ENCODE measurements at regions not wholly inside any gene's neighbourhood (a gene's known extent, or its start where the extent isn't known, plus 50 kb on each side); places are given as distances from the start of the nearest gene placed in this dataset.

GRCh38 chr20:48102076-48102787, 317.0 kb upstream of the SULF2 start:
- no peak overlapping the region for H3K9ac ChIP-seq (ENCODE audit: low read depth, low read length, poor library complexity, severe bottlenecking)
- H3K9me3 ChIP-seq (ENCODE audit: insufficient read depth, low read depth, low read length) = no peaks in the 10 kb centered on the region; the same call in 1 of the 2 replicates
- no peak overlapping the region for H3K4me3 ChIP-seq (ENCODE audit: low read length, poor library complexity, severe bottlenecking)
- H3F3A ChIP-seq (ENCODE audit: low read depth) = no peaks in the 10 kb centered on the region
- no peaks in the 10 kb centered on the region for H3K4me1 ChIP-seq (ENCODE audit: insufficient read depth, low read length, poor library complexity, severe bottlenecking)
- H3K79me2 ChIP-seq (ENCODE audit: insufficient read depth, low read length) = no peaks in the 10 kb centered on the region
- H3K4me2 ChIP-seq (ENCODE audit: low read depth, low read length, poor library complexity, severe bottlenecking) = no peak overlapping the region
- no peaks in the 10 kb centered on the region for H4K20me1 ChIP-seq (ENCODE audit: insufficient read depth, low read length, poor library complexity, severe bottlenecking)
- TF ChIP-seq EZH2phosphoT487 (IDR thresholded peaks at IDR 0.05; ENCODE audit: borderline replicate concordance) (no peak), CTCF (conservative IDR thresholded peaks at IDR 0.05; ENCODE audit: low read length) (no peak)
- H3K27me3 ChIP-seq (ENCODE audit: insufficient read depth, low read length, poor library complexity, severe bottlenecking) = no peaks in the 10 kb centered on the region
- no peaks in the 10 kb centered on the region for H3K36me3 ChIP-seq (ENCODE audit: insufficient read depth, low read length)
- no peaks in the 10 kb centered on the region for H3K9me2 ChIP-seq (replicated peaks; ENCODE audit: low read depth, low read length)
- H2AFZ ChIP-seq (ENCODE audit: low read length) = no peak overlapping the region

- Histone ChIP-seq H4K20me1 (ENCODE audit: insufficient read depth, low read length, poor library complexity, severe bottlenecking) (no peaks in the 10 kb centered on the region), H3K4me3 (ENCODE audit: low read length, poor library complexity, severe bottlenecking) (no peak overlapping the region), H3K4me2 (ENCODE audit: low read depth, low read length, poor library complexity, severe bottlenecking) (no peak overlapping the region), H3K9me2 (replicated peaks; ENCODE audit: low read depth, low read length) (no peaks in the 10 kb centered on the region), H3K9ac (ENCODE audit: low read depth, low read length, poor library complexity, severe bottlenecking) (no peak overlapping the region), H3K36me3 (ENCODE audit: insufficient read depth, low read length) (no peaks in the 10 kb centered on the region), H3K9me3 (ENCODE audit: insufficient read depth, low read depth, low read length) (no peaks in the 10 kb centered on the region), H3K79me2 (ENCODE audit: insufficient read depth, low read length) (no peaks in the 10 kb centered on the region), H3K27me3 (ENCODE audit: insufficient read depth, low read length, poor library complexity, severe bottlenecking) (no peaks in the 10 kb centered on the region), H3K4me1 (ENCODE audit: insufficient read depth, low read length, poor library complexity, severe bottlenecking) (no peaks in the 10 kb centered on the region), H3F3A (ENCODE audit: low read depth) (no peaks in the 10 kb centered on the region), H2AFZ (ENCODE audit: low read length) (no peak overlapping the region)
- no peak for TF ChIP-seq CTCF (conservative IDR thresholded peaks at IDR 0.05; ENCODE audit: low read length)
Observed at GRCh38 chr20:48100483-48100882, 315.2 kb upstream of the SULF2 start.

GRCh38 chr20:48098866-48099265, 313.6 kb upstream of the SULF2 start:
- H4K20me1 ChIP-seq (ENCODE audit: insufficient read depth, low read length, poor library complexity, severe bottlenecking) = no peaks in the 10 kb centered on the region
- no peaks in the 10 kb centered on the region for H3K9me2 ChIP-seq (replicated peaks; ENCODE audit: low read depth, low read length)
- no peaks in the 10 kb centered on the region for H3K9me3 ChIP-seq (ENCODE audit: insufficient read depth, low read depth, low read length)
- no peaks in the 10 kb centered on the region for H3F3A ChIP-seq (ENCODE audit: low read depth)
- H3K36me3 ChIP-seq (ENCODE audit: insufficient read depth, low read length) = no peaks in the 10 kb centered on the region
- H2AFZ ChIP-seq (ENCODE audit: low read length) = no peak overlapping the region
- no peak overlapping the region for H3K4me2 ChIP-seq (ENCODE audit: low read depth, low read length, poor library complexity, severe bottlenecking)
- no peaks in the 10 kb centered on the region for H3K79me2 ChIP-seq (ENCODE audit: insufficient read depth, low read length)
- H3K27me3 ChIP-seq (ENCODE audit: insufficient read depth, low read length, poor library complexity, severe bottlenecking) = no peaks in the 10 kb centered on the region
- H3K9ac ChIP-seq (ENCODE audit: low read depth, low read length, poor library complexity, severe bottlenecking) = no peak overlapping the region
- H3K4me3 ChIP-seq (ENCODE audit: low read length, poor library complexity, severe bottlenecking) = no peak overlapping the region
- no peak for TF ChIP-seq CTCF (conservative IDR thresholded peaks at IDR 0.05; ENCODE audit: low read length)
- no peak for TF ChIP-seq EZH2phosphoT487 (IDR thresholded peaks at IDR 0.05; ENCODE audit: borderline replicate concordance)
- H3K4me1 ChIP-seq (ENCODE audit: insufficient read depth, low read length, poor library complexity, severe bottlenecking) = no peaks in the 10 kb centered on the region
